ENCODE measurements at regions not wholly inside any gene's neighbourhood (a gene's known extent, or its start where the extent isn't known, plus 50 kb on each side); places are given as distances from the start of the nearest gene placed in this dataset.
A peak's percentile ranks its signal among the peaks of the same experiment; 100 is the strongest.

- DNase-seq = peak; percentile 46 to 54
- TF ChIP-seq CTCF (IDR thresholded peaks at IDR 0.05) (peak in 3 of 6 experiments; percentile 11 to 43 (median 16)), POLR2A (IDR thresholded peaks at IDR 0.05) (no peak)
Measured at GRCh38 chr9:36728651-36729520, 156.2 kb downstream of the MELK start.

GRCh38 chr9:36729906-36730305, 157.2 kb downstream of the MELK start:
- 84 to 89% methylated on average over 2 of the region's 2 CpGs for WGBS, 2 donors
- Histone ChIP-seq H3K27ac (no peak overlapping the region), H3K36me3 (no peaks in the 10 kb centered on the region), H3K9me3 (no peaks in the 10 kb centered on the region), H3K4me1 (no peaks in the 10 kb centered on the region), H3K4me3 (replicated peaks in 1 of 3) (no peak overlapping the region), H3K27me3 (no peaks in the 10 kb centered on the region)
- no peak for DNase-seq
- no peak for TF ChIP-seq POLR2A (IDR thresholded peaks at IDR 0.05)
- TF ChIP-seq CTCF (IDR thresholded peaks at IDR 0.05) = no peak
- intact Hi-C loops (cut with DNase I) = no loop called here

More at GRCh38 chr9:36728651-36729520, 156.2 kb downstream of the MELK start:
- Histone ChIP-seq H3K27me3 (no peaks in the 10 kb centered on the region), H3K4me3 (replicated peaks in 1 of 3) (no peak overlapping the region), H3K4me1 (no peaks in the 10 kb centered on the region), H3K27ac (no peak overlapping the region), H3K9me3 (no peaks in the 10 kb centered on the region), H3K36me3 (no peaks in the 10 kb centered on the region)
- 34 to 37% methylated on average over 5 of the region's 5 CpGs for WGBS, 2 donors
- intact Hi-C loops (cut with DNase I) = no loop called here

GRCh38 chr9:36730414-36730813, 157.7 kb downstream of the MELK start:
- intact Hi-C loops (cut with DNase I) = no loop called here

GRCh38 chr9:36731068-36731956, 158.6 kb downstream of the MELK start:
- Histone ChIP-seq H3K4me3 (replicated peaks in 1 of 3) (no peak overlapping the region), H3K27me3 (no peaks in the 10 kb centered on the region), H3K4me1 (no peaks in the 10 kb centered on the region), H3K27ac (no peak overlapping the region), H3K9me3 (no peaks in the 10 kb centered on the region), H3K36me3 (no peaks in the 10 kb centered on the region)
- intact Hi-C loops (cut with DNase I) = no loop called here
- TF ChIP-seq CTCF (IDR thresholded peaks at IDR 0.05) (no peak), POLR2A (IDR thresholded peaks at IDR 0.05) (peak in 1 of 2 donors; percentile 19)
- peak in 1 of 2 donors; percentile 9 for DNase-seq
- 48 to 53% methylated on average over 10 of the region's 10 CpGs for WGBS, 2 donors

More at GRCh38 chr9:36730414-36730813, 157.7 kb downstream of the MELK start:
- TF ChIP-seq CTCF (IDR thresholded peaks at IDR 0.05) (no peak), POLR2A (IDR thresholded peaks at IDR 0.05) (no peak)
- Histone ChIP-seq H3K4me1 (no peaks in the 10 kb centered on the region), H3K4me3 (replicated peaks in 1 of 3) (no peak overlapping the region), H3K36me3 (no peaks in the 10 kb centered on the region), H3K27ac (no peak overlapping the region), H3K9me3 (no peaks in the 10 kb centered on the region), H3K27me3 (no peaks in the 10 kb centered on the region)
- no peak for DNase-seq
- 80 to 91% methylated on average over 5 of the region's 5 CpGs for WGBS, 2 donors
